ENCODE measurements at regions not wholly inside any gene's neighbourhood (a gene's known extent, or its start where the extent isn't known, plus 50 kb on each side); places are given as distances from the start of the nearest gene placed in this dataset.
A peak's percentile ranks its signal among the peaks of the same experiment; 100 is the strongest.

GRCh38 chr11:13126430-13126829 is 117.3 kb downstream of the RASSF10 start:
- TF ChIP-seq CTCF (IDR thresholded peaks at IDR 0.05; ENCODE audit: poor library complexity, severe bottlenecking), result no peak
- ATAC-seq (ENCODE audit: low read depth) (peak; percentile 99), DNase-seq (ENCODE audit: low spot score) (peak; percentile 77)
- Histone ChIP-seq H3K27ac (ENCODE audit: poor library complexity, severe bottlenecking) (peak overlapping the region; percentile 50), H3K4me1 (ENCODE audit: insufficient read depth, poor library complexity, severe bottlenecking) (peaks cover 17% of the 10 kb centered on the region), H3K36me3 (ENCODE audit: low read depth) (no peaks in the 10 kb centered on the region), H3K4me3 (ENCODE audit: severe bottlenecking) (no peak overlapping the region), H3K27me3 (ENCODE audit: insufficient read depth, poor library complexity, severe bottlenecking) (no peaks in the 10 kb centered on the region), H3K9me3 (ENCODE audit: severe bottlenecking) (no peaks in the 10 kb centered on the region)

- DNase-seq (ENCODE audit: low spot score), result no peak
- Histone ChIP-seq H3K4me3 (ENCODE audit: severe bottlenecking) (no peak overlapping the region), H3K36me3 (ENCODE audit: low read depth) (no peaks in the 10 kb centered on the region), H3K27me3 (ENCODE audit: insufficient read depth, poor library complexity, severe bottlenecking) (no peaks in the 10 kb centered on the region), H3K27ac (ENCODE audit: poor library complexity, severe bottlenecking) (peak overlapping the region; percentile 50), H3K9me3 (ENCODE audit: severe bottlenecking) (no peaks in the 10 kb centered on the region), H3K4me1 (ENCODE audit: insufficient read depth, poor library complexity, severe bottlenecking) (peaks cover 17% of the 10 kb centered on the region)
- no peak for ATAC-seq (ENCODE audit: low read depth)
- no peak for TF ChIP-seq CTCF (IDR thresholded peaks at IDR 0.05; ENCODE audit: poor library complexity, severe bottlenecking)
Observed at GRCh38 chr11:13127161-13127560, 118.0 kb downstream of the RASSF10 start.

GRCh38 chr11:13128354-13128753 is 119.2 kb downstream of the RASSF10 start:
- TF ChIP-seq CTCF (IDR thresholded peaks at IDR 0.05; ENCODE audit: poor library complexity, severe bottlenecking), result no peak
- H3K9me3 ChIP-seq (ENCODE audit: severe bottlenecking), result no peaks in the 10 kb centered on the region

GRCh38 chr11:13134066-13134465 is 125.0 kb downstream of the RASSF10 start:
- Histone ChIP-seq H3K4me3 (ENCODE audit: severe bottlenecking) (no peak overlapping the region), H3K27me3 (ENCODE audit: insufficient read depth, poor library complexity, severe bottlenecking) (no peaks in the 10 kb centered on the region), H3K4me1 (ENCODE audit: insufficient read depth, poor library complexity, severe bottlenecking) (peaks cover 10% of the 10 kb centered on the region), H3K36me3 (ENCODE audit: low read depth) (no peaks in the 10 kb centered on the region), H3K9me3 (ENCODE audit: severe bottlenecking) (no peaks in the 10 kb centered on the region), H3K27ac (ENCODE audit: poor library complexity, severe bottlenecking) (no peak overlapping the region)
- no peak for ATAC-seq (ENCODE audit: low read depth)
- DNase-seq (ENCODE audit: low spot score), result no peak
- TF ChIP-seq CTCF (IDR thresholded peaks at IDR 0.05; ENCODE audit: poor library complexity, severe bottlenecking), result no peak

More at GRCh38 chr11:13128354-13128753, 119.2 kb downstream of the RASSF10 start:
- ATAC-seq (ENCODE audit: low read depth) (no peak), DNase-seq (ENCODE audit: low spot score) (no peak)
- H3K36me3 ChIP-seq (ENCODE audit: low read depth), result no peaks in the 10 kb centered on the region
- H3K27me3 ChIP-seq (ENCODE audit: insufficient read depth, poor library complexity, severe bottlenecking), result no peaks in the 10 kb centered on the region
- H3K4me1 ChIP-seq (ENCODE audit: insufficient read depth, poor library complexity, severe bottlenecking), result peaks cover 17% of the 10 kb centered on the region
- H3K4me3 ChIP-seq (ENCODE audit: severe bottlenecking), result no peak overlapping the region
- no peak overlapping the region for H3K27ac ChIP-seq (ENCODE audit: poor library complexity, severe bottlenecking)

- H3K4me3 ChIP-seq (ENCODE audit: severe bottlenecking), result no peak overlapping the region
- ATAC-seq (ENCODE audit: low read depth) (no peak), DNase-seq (ENCODE audit: low spot score) (no peak)
- H3K27me3 ChIP-seq (ENCODE audit: insufficient read depth, poor library complexity, severe bottlenecking), result no peaks in the 10 kb centered on the region
- no peak overlapping the region for H3K27ac ChIP-seq (ENCODE audit: poor library complexity, severe bottlenecking)
- H3K9me3 ChIP-seq (ENCODE audit: severe bottlenecking), result no peaks in the 10 kb centered on the region
- H3K4me1 ChIP-seq (ENCODE audit: insufficient read depth, poor library complexity, severe bottlenecking), result peaks cover 10% of the 10 kb centered on the region
- no peak for TF ChIP-seq CTCF (IDR thresholded peaks at IDR 0.05; ENCODE audit: poor library complexity, severe bottlenecking)
- no peaks in the 10 kb centered on the region for H3K36me3 ChIP-seq (ENCODE audit: low read depth)
Observed at GRCh38 chr11:13134886-13135285, 125.8 kb downstream of the RASSF10 start.

Data from RWPE2 (cell line).